Hepatocyte (in vitro differentiated cells): ENCODE measurements at regions not wholly inside any gene's neighbourhood (a gene's known extent, or its start where the extent isn't known, plus 50 kb on each side); places are given as distances from the start of the nearest gene placed in this dataset.

ENCODE experiments used
- CTCF ChIP-seq: fragments of 200-600 bp; sonication (generic); IDR thresholded peaks from 2 replicates; pipeline ENCODE4 v1.5.1; 2016; ENCODE audit warnings: antibody characterized with exemption, mild to moderate bottlenecking; ENCODE audit not compliant: poor library complexity
- EZH2phosphoT487 ChIP-seq: fragments of 200-600 bp; sonication (generic); IDR thresholded peaks from one replicate; pipeline ENCODE4 v1.6.1; 2018; ENCODE audit warnings: antibody characterized with exemption, mild to moderate bottlenecking, low read depth, moderate library complexity; ENCODE audit not compliant: unreplicated experiment, severe bottlenecking

- no peak for TF ChIP-seq EZH2phosphoT487
- TF ChIP-seq CTCF, result no peak
These were observed 50.0 kb upstream of the TANC1 start for GRCh38 chr2:158918452-158918851.
